Hematopoietic multipotent progenitor cell treated with erythropoietin and hydrocortisone succinate and interleukin-3 and kit ligand, for 8 days (in vitro differentiated cells): ENCODE measurements at regions not wholly inside any gene's neighbourhood (a gene's known extent, or its start where the extent isn't known, plus 50 kb on each side); places are given as distances from the start of the nearest gene placed in this dataset.
"Not testable (repeated sequence)": the region's sequence is repeated elsewhere in the genome, so short reads cannot be mapped to it uniquely, and the experiment has no call there.

Source experiments
- DNase-seq: peaks from one replicate; pipeline ENCODE4 v3.0.0-alpha.2; 2015

DNA sequence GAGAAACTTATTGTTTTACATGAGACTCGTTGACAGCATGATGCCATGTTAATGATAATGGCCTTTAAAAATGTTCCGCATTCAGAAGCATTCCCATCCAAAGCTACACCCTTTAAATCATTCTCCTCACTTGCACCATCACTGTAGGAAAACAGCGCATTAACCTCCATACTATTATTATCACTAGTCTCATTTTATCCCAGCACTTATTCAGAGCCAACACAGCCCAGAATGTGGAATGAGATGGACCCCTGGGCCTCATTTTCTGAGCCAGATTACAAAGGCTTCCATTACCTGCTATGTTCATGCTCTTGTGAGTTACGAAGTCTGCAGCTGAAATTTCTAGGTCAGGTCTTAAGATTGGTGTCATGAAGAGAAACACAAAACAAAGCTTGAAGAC, 159.4 kb downstream of the HS3ST3A1 start:
- no peak for DNase-seq

DNA sequence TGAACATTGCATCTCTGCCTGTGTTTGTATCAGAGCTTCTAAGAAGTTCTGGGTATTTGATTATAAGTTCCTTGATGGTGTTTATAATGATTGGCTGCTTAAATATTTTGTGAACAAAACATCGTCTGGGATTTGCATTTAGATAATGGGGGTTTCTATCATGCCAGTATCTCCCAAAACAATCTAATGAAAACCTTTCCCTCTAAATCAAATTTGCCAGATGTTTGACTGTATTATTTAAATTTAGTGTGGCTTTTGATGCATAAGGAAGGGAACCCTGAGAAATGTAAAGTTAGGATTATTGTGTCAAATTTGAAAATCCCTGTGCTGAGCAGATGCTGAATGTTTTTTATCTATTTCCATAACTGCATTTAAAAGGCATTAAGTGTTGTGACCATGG, 159.9 kb downstream of the HS3ST3A1 start:
- no peak for DNase-seq

DNA sequence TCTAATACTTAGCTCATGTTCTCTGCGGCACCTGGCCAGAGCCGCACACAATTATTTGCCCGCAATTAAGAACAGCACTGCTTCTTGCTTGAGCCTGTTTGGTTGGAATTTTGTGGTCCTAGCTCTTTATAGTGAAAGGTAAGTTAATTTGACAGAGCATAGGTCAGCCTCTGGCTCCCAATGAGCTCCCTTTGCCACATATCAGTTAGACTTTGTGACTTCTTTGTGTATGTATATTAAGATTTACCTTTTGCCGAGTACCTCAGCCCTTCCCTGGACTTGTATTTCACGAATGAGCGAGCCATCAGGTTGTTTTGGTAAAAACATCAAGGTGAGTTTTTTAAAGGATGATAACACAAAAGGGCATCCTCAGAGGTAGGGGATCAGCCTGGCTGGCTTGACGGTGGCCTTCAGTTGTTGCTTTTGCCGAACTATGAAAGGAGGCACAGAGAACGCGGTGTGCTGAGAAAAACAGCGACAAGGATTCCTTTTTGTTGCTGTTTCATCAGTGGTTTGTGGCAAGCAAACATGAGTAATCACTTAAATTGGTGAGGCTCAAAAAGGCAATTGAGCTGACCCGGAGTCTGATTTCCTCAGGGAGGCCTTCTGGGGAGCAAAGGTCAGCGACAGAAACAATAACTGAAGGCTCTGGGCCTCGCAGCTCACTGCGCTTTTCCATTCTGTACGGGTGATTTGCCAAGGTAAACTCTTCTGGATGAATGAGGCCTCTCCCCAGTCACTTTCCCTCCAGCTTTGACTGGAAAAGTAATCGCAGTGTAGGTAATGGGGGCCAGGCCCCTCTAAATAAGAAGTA, 163.6 kb downstream of the HS3ST3A1 start:
- no peak for DNase-seq

DNA sequence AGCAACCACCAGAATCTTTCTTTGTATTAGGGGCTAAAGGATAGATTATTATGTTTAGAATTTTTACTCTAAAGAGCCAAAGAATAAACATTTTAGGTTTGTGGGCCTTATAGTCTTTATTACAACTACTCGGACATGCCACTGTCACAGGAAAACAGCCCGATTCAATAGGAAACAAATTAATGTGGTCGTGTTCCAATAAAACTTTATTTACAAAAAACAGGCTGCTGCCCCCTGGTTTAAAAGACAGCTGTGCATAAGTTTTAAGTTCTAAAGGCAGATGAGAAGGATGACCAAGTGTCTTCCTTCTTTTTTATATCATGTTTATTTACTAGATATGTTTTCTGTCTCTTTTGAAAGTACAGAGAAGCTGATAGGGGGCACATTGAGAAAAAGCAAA, 166.5 kb downstream of the HS3ST3A1 start:
- no peak for DNase-seq

DNA sequence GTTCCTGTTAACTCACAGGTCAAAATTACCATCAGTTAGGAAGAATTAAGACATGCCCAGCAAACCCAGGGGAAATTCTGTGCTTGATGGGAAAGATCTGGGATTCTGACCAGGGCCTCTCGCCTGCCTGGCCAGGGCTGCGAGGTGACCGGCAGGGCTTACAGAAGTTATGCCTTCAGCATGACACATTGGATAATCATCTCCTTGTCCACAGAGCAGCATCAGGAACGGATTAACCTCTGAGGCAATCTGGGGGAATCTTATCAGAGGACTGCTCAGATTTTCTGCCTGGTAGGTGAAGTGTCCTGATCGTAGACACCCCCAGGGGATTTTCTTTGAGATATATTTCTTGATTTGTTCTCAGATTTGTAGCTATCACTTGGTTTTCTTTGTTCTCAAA, 172.5 kb downstream of the HS3ST3A1 start:
- no peak for DNase-seq

DNA sequence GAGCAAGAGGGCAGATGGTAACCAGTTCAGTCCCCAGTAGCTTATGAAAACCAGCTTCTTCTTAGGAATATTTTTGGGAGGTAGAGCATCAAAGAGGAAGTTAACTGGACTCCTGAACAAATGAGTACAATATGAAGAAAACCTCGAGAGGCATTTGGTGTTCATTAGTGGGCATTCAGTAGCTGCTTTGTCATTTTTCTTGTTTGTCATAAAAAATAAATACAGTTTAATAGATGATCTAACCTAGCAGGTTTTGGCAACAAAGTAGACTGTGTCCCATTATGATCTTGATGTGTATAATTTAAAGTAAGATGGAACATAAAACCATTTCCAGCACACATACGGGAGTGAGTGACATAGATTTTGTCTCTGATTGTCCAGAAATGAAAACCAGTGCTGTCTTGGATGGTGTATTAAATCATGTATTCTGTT, 173.1 kb downstream of the HS3ST3A1 start:
- DNase-seq, result no peak

DNA sequence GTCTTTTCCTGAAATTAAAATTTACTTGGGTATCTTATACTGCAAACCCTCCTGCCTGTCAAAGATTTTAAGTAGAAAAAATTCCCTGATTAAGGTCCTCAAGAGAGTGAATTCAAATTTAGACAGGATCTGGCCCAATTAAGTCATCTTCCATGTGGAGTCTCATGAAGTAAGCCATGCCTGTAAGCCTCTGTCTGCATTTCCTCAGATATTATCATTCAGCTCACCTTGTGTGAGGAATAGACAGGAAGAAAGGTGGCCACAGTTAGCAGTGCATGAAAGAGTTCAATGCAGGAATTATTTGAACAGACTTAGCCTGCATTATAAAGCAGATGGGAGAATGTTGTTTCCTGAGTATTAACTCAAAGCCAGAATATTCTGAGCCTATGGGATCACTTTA, 174.7 kb downstream of the HS3ST3A1 start:
- no peak for DNase-seq

DNA sequence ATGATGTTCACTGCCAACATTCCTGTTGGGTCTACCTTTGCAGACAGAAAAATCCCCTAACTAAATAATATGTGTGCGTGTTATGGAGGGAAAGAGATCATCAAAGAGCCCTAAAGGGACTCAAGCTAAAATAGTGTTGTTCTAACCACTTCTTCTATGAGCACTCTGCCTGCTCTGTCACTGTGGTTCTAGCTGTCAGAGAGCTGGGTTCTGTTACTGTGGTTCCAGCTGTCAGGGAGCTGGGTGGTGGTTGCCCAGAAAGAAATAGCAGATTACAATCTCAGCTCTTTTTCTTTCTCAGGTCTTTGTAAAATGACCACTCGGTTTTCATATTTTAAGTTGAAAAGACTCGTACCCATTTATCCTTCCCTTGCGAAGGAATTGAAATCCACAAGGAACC, 176.3 kb downstream of the HS3ST3A1 start:
- DNase-seq, result no peak

DNA sequence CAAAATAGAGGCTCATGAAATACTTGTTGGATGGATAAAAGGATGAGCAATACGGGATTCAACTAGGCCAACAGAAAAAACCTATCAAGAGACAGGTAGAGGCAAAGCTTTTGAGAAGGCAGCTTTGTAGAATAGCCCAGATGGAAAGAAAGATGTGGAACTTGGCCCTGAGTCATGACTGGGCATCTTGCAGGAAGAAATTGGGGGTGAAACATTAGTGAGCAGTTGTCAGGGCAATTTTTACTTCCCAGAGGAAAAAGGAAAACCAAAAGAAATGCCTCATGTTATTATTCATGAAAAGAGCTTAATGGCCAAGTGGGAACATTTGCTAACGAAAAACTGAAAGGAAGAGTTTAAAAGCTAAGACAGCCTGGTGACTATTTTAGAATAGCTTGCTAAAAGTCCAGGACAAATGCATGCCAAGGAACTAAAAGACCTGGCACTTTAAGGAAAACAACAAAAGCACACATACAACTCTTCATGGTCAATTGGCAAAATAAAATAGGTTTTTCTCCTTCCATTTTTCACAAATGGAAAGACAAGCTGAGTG, 180.1 kb downstream of the HS3ST3A1 start:
- DNase-seq, result no peak

DNA sequence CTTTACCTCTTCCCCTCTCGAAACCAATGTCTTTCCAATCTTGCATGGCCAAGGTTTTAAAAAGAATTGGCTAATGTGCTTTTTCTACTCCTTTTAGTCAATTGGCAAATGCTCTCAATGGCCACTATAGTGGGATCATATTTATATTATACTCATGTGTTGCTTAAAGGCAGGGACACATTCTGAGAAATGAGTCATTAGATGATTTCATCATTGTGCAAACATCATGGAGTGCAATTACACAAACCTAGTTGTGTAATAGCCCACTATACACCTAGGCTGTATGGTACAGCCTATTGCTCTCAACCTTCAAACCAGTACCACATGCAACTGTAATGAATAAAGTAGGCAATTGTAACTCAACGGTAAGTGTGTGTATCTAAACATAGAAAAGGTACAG, 180.9 kb downstream of the HS3ST3A1 start:
- no peak for DNase-seq

DNA sequence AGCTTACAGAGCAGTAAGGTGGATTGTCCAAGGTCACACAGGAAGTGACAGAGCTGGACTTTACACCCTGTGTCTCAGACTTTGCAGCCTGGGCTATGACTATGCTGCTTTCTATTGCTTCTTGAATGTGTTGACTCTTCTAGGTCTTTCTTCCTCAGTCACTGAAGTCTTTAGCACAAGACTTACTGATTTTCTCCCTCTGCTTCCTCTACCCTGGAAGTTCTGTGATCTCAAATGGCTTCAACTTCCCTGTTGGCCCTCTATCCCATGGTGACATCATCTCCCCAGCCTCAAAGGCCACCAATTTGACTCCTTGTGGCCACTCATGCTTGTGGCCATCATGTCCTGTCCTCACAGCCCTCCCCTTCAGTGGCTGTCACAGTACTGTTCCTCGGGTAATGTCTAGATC, 181.3 kb downstream of the HS3ST3A1 start:
- DNase-seq, result no peak

DNA sequence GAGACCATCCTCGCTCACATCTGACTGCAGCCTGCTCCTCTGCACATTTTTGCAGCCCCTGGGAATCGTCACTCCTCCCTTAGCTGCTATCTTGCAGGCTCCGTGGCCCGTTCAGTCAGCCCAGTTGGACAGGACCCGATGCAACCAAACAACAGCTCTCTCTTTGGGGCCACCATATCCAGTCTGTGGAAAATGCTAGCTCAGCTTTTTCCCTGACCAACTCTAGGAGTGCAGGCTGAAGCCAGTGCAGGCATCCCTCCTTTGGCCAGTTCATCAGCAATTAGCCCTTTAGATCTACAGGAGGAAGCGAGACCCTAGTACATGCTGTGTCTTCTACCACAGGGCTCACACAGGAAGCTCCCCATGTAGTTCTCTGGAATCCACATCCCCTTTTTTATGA, 182.1 kb downstream of the HS3ST3A1 start:
- DNase-seq, result no peak

DNA sequence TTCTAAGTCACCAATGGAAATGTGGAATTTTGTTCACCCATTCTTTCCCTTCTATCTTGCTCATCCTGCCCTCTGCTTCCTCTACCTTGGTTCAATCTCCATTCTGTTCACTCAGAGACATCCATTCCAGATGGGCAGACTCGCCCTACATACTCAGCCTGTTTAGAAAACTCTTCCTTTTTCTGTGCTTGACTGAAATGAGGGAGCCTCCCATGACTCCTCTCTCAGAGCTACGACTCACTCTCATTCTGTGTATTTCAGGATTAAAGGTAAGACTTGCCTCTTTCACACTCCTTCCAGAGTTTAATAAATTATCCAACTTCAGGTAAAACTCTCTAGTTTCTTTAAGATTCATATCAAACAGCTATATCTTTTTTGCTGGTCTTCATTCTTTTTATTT, 182.8 kb downstream of the HS3ST3A1 start:
- no peak for DNase-seq

DNA sequence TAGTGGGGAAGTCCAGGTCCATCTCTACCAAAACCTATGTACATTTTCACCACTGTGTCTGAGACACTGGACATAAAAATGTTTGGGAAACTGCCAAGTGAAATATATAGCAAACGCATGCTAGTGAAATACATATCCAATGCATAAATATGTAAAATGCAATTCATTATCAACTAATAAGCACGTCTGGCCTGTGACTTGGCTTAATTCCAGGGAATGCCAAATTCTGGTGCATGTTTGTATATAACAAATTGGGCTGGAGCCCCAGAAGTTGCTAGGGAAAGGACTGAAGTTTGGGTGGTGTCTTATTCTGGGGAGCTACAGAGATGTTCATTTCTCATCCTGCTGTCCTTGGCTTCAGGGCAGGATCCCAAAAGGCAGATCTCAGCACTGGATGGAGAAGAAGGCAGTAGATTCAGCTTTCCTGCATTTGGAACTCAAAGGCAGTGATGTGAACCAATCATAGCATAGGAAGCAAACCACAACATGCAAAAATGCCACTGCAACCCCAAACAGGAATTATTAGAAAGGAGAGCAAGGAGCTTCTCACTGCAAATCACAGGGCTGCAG, 184.3 kb downstream of the HS3ST3A1 start:
- DNase-seq, result no peak

DNA sequence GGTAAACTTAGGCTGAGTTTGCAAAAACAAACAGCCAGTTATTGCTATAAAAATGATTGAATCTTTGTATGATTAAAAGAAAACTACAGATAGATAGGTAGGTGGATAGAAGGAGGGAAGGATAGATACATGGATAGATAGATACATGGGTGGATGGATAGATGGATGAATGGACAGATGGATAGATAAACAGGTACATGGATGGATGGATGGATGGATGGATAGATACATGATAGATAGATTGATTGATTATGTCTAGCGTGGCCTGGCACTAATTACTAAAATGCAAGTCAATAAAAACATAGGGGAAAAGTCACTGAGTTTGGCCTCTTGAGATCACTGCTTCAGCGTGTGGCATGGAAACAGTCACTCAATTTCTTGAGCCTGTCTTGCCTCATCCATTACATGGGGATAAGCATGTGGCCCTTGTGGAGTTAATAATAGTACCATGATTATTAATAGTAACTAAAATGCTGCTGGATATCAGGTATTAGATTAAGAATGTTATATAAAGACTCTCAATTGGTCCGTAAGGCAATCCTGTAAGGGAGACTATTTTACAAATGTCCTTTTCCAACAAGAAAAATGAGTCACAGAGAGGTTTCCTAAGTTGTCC, 184.9 kb downstream of the HS3ST3A1 start:
- no peak for DNase-seq

DNA sequence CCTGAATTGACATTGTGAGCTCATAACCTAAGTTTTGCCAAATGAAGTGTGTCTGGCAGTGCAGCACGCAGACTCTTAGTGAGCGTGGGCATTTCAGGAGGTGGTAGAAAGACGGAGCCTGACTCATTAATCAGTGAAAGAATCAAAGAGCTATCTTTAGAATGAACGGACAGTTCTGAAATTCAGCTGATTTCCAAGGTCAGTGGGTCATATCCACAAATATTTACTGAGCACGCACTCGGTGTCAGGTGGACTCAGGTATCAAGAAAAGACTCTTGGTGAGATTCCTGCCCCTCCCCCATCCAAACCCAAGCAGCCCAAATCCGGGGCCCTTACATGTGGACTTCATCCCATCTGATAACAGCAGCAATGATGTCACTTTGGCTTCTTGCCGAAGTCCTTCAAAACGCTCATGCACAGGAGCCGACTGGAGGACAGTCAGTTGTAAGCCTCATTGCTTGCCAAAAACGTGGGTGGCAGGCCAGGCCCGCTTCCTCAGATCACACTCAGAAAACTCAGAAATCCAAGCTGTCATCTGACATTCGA, 185.8 kb downstream of the HS3ST3A1 start:
- no peak for DNase-seq

DNA sequence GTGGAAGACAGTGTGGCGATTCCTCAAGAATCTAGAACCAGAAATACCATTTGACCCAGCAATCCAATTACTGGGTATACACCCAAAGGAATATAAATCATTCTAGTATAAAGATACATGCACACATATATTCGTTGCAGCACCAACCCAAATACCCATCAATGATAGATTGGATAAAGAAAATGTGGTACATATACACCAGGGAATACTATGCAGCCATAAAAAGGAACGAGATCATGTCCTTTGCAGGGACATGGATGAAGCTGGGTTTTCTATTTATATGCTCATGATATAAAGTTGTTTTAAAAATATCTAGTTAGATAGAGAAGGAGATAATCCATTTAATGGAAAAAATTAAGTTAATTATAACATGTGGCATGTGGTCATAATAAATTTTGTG, 186.5 kb downstream of the HS3ST3A1 start:
- DNase-seq, result not testable (repeated sequence)

DNA sequence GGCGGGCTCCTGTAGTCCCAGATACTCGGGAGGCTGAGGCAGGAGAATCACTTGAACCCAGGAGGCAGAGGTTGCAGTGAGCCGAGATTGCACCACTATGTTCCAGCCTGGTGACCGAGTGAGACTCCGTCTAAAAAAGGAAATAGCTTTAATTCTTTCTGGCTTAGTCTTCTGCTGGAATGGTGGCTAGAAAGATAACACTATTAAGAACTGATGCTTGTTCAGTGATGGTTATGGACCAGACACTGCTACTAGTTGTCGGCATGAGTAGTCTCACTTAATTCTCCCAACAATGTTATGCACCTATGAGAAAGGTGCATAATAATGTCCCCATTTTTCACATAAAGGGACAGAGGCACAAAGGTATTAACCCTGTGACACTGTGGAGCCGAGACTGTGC, 188.7 kb downstream of the HS3ST3A1 start:
- no peak for DNase-seq

DNA sequence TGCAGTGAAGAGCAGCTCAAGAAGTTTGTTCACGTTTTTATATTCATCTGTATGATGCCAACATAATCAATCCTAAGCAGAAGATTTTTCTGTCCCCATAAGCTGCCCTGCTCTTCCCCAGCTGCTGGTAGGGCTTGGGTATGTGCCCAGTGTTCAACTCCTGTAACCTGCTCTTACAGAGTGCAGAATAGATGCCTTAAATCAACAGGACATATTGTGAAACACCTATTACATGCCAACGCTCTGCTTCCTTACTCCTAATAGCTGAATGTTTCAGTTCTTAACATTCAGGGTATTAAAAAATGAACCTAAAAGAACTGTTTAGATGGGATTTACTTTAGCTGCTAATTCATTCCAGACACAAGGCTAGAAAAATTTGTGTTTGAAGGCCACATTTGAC, 190.9 kb downstream of the HS3ST3A1 start:
- no peak for DNase-seq

DNA sequence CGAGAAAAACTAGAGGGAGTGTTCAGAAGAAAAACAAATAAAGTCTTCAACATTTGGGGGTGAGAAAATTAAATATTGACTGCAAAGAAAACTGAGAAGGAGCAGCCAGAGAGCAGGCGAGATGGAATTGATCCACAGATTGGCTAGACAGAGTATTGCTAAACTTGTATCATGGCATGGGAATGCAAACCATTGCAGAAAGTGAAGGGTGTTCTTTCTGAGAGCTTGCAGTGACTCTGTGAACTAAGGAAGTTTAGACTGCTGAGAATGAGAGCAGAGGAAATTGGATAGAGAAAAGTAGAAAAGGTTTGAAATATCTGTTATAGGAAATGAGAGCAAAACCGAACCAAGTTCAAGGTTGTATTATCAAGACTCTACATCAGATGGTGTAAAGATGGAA, 191.5 kb downstream of the HS3ST3A1 start:
- no peak for DNase-seq

DNA sequence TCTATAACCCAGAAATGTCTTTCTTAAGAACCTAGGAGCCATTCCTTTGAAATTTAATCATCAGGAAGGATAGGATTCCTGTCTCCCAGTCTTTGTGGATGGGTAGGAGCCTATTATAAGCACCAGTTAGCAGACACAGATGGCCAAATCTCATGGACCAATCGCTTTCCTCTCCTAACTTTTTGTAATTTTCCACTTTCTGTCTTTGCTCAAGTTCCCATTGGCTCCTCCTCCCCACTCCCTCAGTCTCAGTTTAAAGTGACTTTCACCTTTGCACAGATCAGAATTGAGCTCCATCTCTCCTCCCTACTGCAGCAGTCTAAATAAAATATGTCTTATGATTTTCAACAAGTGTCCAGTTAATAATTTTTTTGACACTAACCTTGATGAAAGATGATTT, 192.3 kb downstream of the HS3ST3A1 start:
- no peak for DNase-seq

DNA sequence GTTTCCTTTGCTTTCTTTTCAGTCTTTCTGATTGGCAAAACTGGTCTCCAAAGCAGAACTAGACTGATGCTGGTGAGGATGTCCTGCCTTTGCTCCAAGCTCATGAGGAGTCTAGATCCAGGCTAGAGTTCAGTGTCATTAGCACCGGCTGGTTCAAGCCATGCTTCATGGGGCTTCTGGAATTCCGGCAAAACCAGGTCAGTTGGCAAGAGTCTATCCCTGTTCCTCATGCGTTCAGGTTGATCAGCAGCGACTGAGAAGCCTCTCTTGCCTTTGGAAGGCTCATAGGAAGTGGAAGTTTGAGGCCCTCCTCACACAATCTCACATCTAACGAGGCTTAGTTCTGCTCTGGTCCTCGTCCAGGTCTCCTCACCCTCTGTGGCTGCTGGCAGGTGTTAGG, 194.3 kb downstream of the HS3ST3A1 start:
- DNase-seq, result no peak

DNA sequence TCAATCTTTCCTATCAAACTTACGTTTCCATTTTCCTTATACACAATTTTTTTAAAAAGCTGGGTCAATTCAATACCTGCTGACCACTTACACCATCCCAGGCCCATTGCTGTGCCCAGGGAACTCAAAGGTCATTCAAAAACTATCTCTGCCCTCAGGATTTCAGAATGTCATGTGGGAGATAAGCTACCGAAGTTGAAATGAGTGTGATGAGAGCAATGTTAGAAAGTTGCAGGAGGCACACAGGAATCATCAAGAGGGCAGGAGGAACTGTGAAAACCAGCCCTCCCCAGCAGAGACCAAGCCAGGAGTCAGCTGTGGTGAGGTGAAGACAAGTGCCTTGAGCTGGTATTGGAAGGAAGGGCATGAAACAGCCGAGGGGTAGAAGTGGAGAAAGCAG, 195.9 kb downstream of the HS3ST3A1 start:
- no peak for DNase-seq

DNA sequence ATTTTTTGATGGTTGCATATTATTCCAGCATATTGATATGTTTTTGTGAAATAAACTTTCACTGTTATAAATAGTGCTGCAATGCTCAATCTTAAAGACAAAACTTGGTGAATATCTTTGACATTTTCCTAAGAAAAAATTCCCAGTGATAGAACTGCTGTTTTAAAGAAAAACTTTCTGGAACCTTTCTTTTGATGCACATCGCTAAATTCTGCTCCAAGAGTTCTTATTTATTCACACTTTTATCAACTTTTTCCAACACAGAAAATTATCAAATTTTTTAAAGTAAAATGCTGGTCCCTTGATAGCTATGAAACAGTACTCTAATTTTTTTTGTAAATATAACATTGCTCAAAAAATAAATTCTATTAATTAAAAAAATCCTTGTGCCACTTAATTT, 196.6 kb downstream of the HS3ST3A1 start:
- DNase-seq, result no peak
